HepG2 (cell line): ENCODE measurements at regions not wholly inside any gene's neighbourhood (a gene's known extent, or its start where the extent isn't known, plus 50 kb on each side); places are given as distances from the start of the nearest gene placed in this dataset.

ENCODE experiments used
- ATAC-seq: fragments of 200-7000 bp; cut with Tn5 transposase; 3 replicates; pipeline ENCODE4 v1.9.1; 2020; ENCODE audit warnings: mild to moderate bottlenecking, moderate library complexity
- BruUV-seq: library from RNA; stranded (reverse); fragments of 400-500 nt; replicated peaks from 2 replicates; lab custom pipeline; 2021; lab: Mats Ljungman, UMichigan
- CTCF ChIA-PET: fragments of 300-600 bp; formaldehyde crosslinking; extraction: SDS; loops from one replicate; lab custom pipeline; 2021; ENCODE audit warnings: low total read pairs, inconsistent platforms, low intra/inter-chr PET ratio; lab: Yijun Ruan, JAX
- POLR2A ChIA-PET: fragments of 350-600 bp; sonication (Branson Sonifier 250); formaldehyde crosslinking; loops from one replicate; lab custom pipeline; 2020; ENCODE audit warnings: antibody characterized with exemption, inconsistent platforms; lab: Yijun Ruan, JAX
- DNase-seq: peaks from one replicate; pipeline ENCODE4 v3.0.0-alpha.2; 2015; ENCODE audit warnings: low spot score
- FAIRE-seq: peaks from 3 replicates; lab custom pipeline; 2011; peaks lifted over from hg19 to GRCh38; lab: Jason Lieb, UNC
- H2AFZ ChIP-seq: one replicate; pipeline ENCODE4 v1.6.1; 2011; ENCODE audit warnings: low read length, inconsistent platforms
- H3K27ac ChIP-seq: fragments of 300-600 bp; 3 replicates; pipeline ENCODE4 v1.8.0; 2011; ENCODE audit warnings: mixed run types, mild to moderate bottlenecking, mixed read lengths, low read length, inconsistent platforms; ENCODE audit not compliant: insufficient read depth; ENCODE audit errors: extremely low read length
- H3K27me3 ChIP-seq, 2 experiments: fragments of 200-600 bp in 1 of 2; 2 replicates in 1 of 2; 3 replicates in 1 of 2; pipeline versions ENCODE4 v1.6.0 to v1.8.0; 2011; ENCODE audit warnings: low read length in 2 of 2, mild to moderate bottlenecking in 2 of 2, moderate library complexity in 2 of 2, inconsistent platforms in 1 of 2; ENCODE audit not compliant: insufficient read depth in 2 of 2, control insufficient read depth in 1 of 2
- H3K36me3 ChIP-seq, 2 experiments: fragments of 200-600 bp in 1 of 2; replicated peaks in 1 of 2; 2 replicates in 1 of 2; 3 replicates in 1 of 2; pipeline versions ENCODE4 v1.5.1 to v1.8.0; 2011; ENCODE audit warnings: low read length in 2 of 2, inconsistent platforms in 1 of 2; ENCODE audit not compliant: insufficient read depth in 2 of 2, control insufficient read depth in 1 of 2
- H3K4me1 ChIP-seq: 2 replicates; pipeline ENCODE4 v1.5.1; 2012; ENCODE audit warnings: low read length, inconsistent platforms; ENCODE audit not compliant: insufficient read depth
- H3K4me2 ChIP-seq: 2 replicates; pipeline ENCODE4 v1.6.0; 2011; ENCODE audit warnings: low read depth, low read length, inconsistent platforms
- H3K4me3 ChIP-seq, 3 experiments: fragments of 200-600 bp in 1 of 3; sonication (generic), shearing (Covaris generic) in 1 of 3; replicated peaks in 1 of 3; 2 replicates each; pipeline ENCODE4 v1.5.1; 2011 to 2016; ENCODE audit warnings: low read length in 3 of 3, inconsistent platforms in 2 of 3, low read depth in 2 of 3, mild to moderate bottlenecking in 2 of 3, control low read depth in 1 of 3, mixed read lengths in 1 of 3; ENCODE audit not compliant: insufficient read depth in 1 of 3
- H3K79me2 ChIP-seq: one replicate; pipeline ENCODE4 v1.6.1; 2011; ENCODE audit warnings: low read length, inconsistent platforms; ENCODE audit not compliant: insufficient read depth
- H3K9ac ChIP-seq: 2 replicates; pipeline ENCODE4 v1.6.0; 2011; ENCODE audit warnings: mild to moderate bottlenecking, low read depth, low read length, inconsistent platforms; ENCODE audit not compliant: insufficient read depth
- H3K9me3 ChIP-seq: 2 replicates; pipeline ENCODE4 v1.5.1; 2012; ENCODE audit warnings: mild to moderate bottlenecking, low read length
- H4K20me1 ChIP-seq: 2 replicates; pipeline ENCODE4 v1.6.0; 2011; ENCODE audit warnings: inconsistent platforms, mild to moderate bottlenecking, low read length, moderate library complexity; ENCODE audit not compliant: insufficient read depth
- AGO2 ChIP-seq: fragments of 200-400 bp; formaldehyde crosslinking; optimal IDR thresholded peaks from 2 replicates; pipeline ENCODE3; 2017; ENCODE audit warnings: mild to moderate bottlenecking, low read depth, low read length, moderate library complexity
- BCL6 ChIP-seq: IDR thresholded peaks from 2 replicates; pipeline ENCODE4 v1.6.1; 2016; ENCODE audit warnings: missing genetic modification reagents, missing compliant biosample characterization
- MIXL1 ChIP-seq: IDR thresholded peaks from 2 replicates; pipeline ENCODE4 v1.6.1; 2016
- NONO ChIP-seq, 2 experiments: fragments of 450-650 bp in 1 of 2; sonication (generic) in 1 of 2; formaldehyde crosslinking in 1 of 2; IDR thresholded peaks in 1 of 2; conservative IDR thresholded peaks in 1 of 2; 2 replicates each; pipeline versions ENCODE4 v1.6.1 to v1.8.0; 2017 to 2022; ENCODE audit warnings: mild to moderate bottlenecking in 1 of 2, missing genetic modification reagents in 1 of 2, moderate library complexity in 1 of 2
- PHF5A ChIP-seq: IDR thresholded peaks from one replicate; pipeline ENCODE4 v1.6.1; 2018; ENCODE audit warnings: low read depth, missing genetic modification reagents; ENCODE audit not compliant: unreplicated experiment
- SRF ChIP-seq: IDR thresholded peaks from 2 replicates; pipeline ENCODE4 v1.6.1; 2011; ENCODE audit warnings: mild to moderate bottlenecking, low read depth, low read length, moderate library complexity
- ZFX ChIP-seq: sonication (generic); formaldehyde crosslinking; IDR thresholded peaks from 2 replicates; pipeline ENCODE4 v1.4.0; 2020; ENCODE audit warnings: mild to moderate bottlenecking, low read depth, missing genetic modification reagents, moderate library complexity
- ZNF543 ChIP-seq: sonication (generic); formaldehyde crosslinking; IDR thresholded peaks from 2 replicates; pipeline ENCODE4 v1.4.0; 2020; ENCODE audit warnings: mild to moderate bottlenecking, missing genetic modification reagents
- ZNF562 ChIP-seq: sonication (generic); formaldehyde crosslinking; IDR thresholded peaks from 2 replicates; pipeline ENCODE4 v1.8.0; 2022; ENCODE audit warnings: missing genetic modification reagents, borderline replicate concordance
- WGBS: methylation state at CpG from one replicate; pipeline ENCODE4 v1.1.6; 2017; ENCODE audit warnings: low lambda C conversion rate; 5-methylcytosine and 5-hydroxymethylcytosine counted together
- in situ Hi-C: cut with HindIII; loops from 2 replicates; pipeline ENCODE4 v1.10.0; 2017; ENCODE audit warnings: low pct_unique_long_range_greater_than_20kb; ENCODE audit not compliant: extremely low pct_ligation_motif_present
- intact Hi-C: fragments of 100-400 bp; cut with micrococcal nuclease; formaldehyde crosslinking; loops from one replicate; pipeline ENCODE4 v1.10.0; 2022; ENCODE audit not compliant: unreplicated experiment
- TF ChIP-seq, protein P1 (sequence below): sonication (generic); formaldehyde crosslinking; IDR thresholded peaks from 2 replicates; pipeline ENCODE4 v1.4.0; 2020; ENCODE audit warnings: missing genetic modification reagents, mild to moderate bottlenecking, borderline replicate concordance
- TF ChIP-seq, protein P2 (sequence below), 2 experiments: fragments of 450-650 bp in 1 of 2; sonication (generic) in 1 of 2; formaldehyde crosslinking; IDR thresholded peaks; 2 replicates each; pipeline versions ENCODE4 v1.5.0 to v1.8.0; 2020 to 2022; ENCODE audit warnings: mild to moderate bottlenecking in 1 of 2, missing genetic modification reagents in 1 of 2
- TF ChIP-seq, protein P3 (sequence below): sonication (generic); formaldehyde crosslinking; IDR thresholded peaks from 2 replicates; pipeline ENCODE4 v1.9.0; 2021; ENCODE audit warnings: missing genetic modification reagents, mild to moderate bottlenecking, borderline replicate concordance
- TF ChIP-seq, protein P4 (sequence below): sonication (generic); formaldehyde crosslinking; IDR thresholded peaks from 2 replicates; pipeline ENCODE4 v1.4.0; 2020; ENCODE audit warnings: missing genetic modification reagents, mild to moderate bottlenecking, borderline replicate concordance

DNA sequence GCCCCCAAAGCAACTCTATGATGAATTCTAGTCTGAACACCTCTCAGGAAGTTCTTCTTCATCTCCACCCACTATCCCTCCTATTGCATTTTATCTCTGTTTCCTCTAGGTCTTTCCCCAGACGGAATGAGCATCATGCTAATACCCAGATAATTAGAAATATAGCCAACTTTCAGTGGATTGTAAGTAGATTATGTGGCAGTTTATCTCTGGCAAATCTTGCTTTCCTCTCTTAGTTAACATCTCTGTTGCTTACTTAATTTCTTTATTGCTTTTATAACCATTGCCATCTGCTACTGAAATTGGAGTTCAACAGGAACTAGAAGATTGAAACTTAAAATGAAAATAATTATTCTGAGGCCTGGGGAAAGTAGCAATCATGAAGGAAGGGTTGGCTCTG, 378.6 kb downstream of the RPS6KC1 start (continued):
- TF ChIP-seq, protein P1, sequence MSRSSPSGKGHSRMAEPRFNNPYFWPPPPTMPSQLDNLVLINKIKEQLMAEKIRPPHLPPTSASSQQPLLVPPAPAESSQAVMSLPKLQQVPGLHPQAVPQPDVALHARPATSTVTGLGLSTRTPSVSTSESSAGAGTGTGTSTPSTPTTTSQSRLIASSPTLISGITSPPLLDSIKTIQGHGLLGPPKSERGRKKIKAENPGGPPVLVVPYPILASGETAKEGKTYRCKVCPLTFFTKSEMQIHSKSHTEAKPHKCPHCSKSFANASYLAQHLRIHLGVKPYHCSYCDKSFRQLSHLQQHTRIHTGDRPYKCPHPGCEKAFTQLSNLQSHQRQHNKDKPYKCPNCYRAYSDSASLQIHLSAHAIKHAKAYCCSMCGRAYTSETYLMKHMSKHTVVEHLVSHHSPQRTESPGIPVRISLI, result no peak
- TF ChIP-seq ZNF562 (CRISPR knock-in tag), result no peak
- no peak for TF ChIP-seq SRF

DNA sequence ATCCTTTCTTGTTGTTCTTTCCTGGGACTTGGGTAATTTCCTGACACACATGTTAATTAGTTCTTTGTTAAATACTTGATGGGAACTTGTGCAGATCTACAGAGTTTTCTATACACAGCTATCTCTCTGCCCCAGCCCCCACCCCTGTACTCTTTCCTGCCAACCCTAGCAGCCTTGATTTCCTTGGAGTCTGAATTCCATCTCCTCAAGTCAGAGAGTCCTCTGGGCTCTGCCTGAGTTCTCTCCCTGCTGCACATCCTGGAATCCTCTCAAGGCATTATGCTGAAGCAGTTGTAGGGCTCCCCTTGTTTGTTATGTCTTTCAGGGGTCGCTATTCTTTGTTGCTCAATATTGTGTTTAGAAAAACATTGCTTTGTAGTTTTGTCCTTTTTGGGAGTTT, 384.7 kb downstream of the RPS6KC1 start:
- H3K36me3 ChIP-seq, result no peaks in the 10 kb centered on the region
- CTCF ChIA-PET, result no interaction called here
- H3K9ac ChIP-seq, result no peak overlapping the region
- H3K4me3 ChIP-seq, result no peak overlapping the region
- H3K27ac ChIP-seq, result no peak overlapping the region
- H3K4me2 ChIP-seq, result no peak overlapping the region
- no peak overlapping the region for H2AFZ ChIP-seq
- H4K20me1 ChIP-seq, result no peaks in the 10 kb centered on the region
- FAIRE-seq, result no peak
- H3K4me1 ChIP-seq, result no peaks in the 10 kb centered on the region; the same call in 1 of the 2 replicates
- no peaks in the 10 kb centered on the region for H3K79me2 ChIP-seq
- no peaks in the 10 kb centered on the region for H3K9me3 ChIP-seq
- intact Hi-C loops (no loop called here), in situ Hi-C loops (no loop called here)
- TF ChIP-seq AGO2 (no peak), BCL6 (no peak), ZNF543 (CRISPR knock-in tag) (no peak), NONO (IDR thresholded peaks at IDR 0.05) (no peak), NONO (CRISPR knock-in tag; conservative IDR thresholded peaks at IDR 0.05) (no peak), MIXL1 (CRISPR knock-in tag) (no peak), PHF5A (CRISPR knock-in tag) (no peak), ZFX (CRISPR knock-in tag) (no peak)
- TF ChIP-seq, protein P2, sequence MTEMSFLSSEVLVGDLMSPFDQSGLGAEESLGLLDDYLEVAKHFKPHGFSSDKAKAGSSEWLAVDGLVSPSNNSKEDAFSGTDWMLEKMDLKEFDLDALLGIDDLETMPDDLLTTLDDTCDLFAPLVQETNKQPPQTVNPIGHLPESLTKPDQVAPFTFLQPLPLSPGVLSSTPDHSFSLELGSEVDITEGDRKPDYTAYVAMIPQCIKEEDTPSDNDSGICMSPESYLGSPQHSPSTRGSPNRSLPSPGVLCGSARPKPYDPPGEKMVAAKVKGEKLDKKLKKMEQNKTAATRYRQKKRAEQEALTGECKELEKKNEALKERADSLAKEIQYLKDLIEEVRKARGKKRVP (CRISPR knock-in tag; IDR thresholded peaks at IDR 0.05), result no peak
- TF ChIP-seq, protein P3, sequence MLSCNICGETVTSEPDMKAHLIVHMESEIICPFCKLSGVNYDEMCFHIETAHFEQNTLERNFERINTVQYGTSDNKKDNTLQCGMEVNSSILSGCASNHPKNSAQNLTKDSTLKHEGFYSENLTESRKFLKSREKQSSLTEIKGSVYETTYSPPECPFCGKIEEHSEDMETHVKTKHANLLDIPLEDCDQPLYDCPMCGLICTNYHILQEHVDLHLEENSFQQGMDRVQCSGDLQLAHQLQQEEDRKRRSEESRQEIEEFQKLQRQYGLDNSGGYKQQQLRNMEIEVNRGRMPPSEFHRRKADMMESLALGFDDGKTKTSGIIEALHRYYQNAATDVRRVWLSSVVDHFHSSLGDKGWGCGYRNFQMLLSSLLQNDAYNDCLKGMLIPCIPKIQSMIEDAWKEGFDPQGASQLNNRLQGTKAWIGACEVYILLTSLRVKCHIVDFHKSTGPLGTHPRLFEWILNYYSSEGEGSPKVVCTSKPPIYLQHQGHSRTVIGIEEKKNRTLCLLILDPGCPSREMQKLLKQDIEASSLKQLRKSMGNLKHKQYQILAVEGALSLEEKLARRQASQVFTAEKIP, result no peak
- TF ChIP-seq, protein P4, sequence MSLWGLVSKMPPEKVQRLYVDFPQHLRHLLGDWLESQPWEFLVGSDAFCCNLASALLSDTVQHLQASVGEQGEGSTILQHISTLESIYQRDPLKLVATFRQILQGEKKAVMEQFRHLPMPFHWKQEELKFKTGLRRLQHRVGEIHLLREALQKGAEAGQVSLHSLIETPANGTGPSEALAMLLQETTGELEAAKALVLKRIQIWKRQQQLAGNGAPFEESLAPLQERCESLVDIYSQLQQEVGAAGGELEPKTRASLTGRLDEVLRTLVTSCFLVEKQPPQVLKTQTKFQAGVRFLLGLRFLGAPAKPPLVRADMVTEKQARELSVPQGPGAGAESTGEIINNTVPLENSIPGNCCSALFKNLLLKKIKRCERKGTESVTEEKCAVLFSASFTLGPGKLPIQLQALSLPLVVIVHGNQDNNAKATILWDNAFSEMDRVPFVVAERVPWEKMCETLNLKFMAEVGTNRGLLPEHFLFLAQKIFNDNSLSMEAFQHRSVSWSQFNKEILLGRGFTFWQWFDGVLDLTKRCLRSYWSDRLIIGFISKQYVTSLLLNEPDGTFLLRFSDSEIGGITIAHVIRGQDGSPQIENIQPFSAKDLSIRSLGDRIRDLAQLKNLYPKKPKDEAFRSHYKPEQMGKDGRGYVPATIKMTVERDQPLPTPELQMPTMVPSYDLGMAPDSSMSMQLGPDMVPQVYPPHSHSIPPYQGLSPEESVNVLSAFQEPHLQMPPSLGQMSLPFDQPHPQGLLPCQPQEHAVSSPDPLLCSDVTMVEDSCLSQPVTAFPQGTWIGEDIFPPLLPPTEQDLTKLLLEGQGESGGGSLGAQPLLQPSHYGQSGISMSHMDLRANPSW, result no peak
- POLR2A ChIA-PET, result no interaction called here
- DNase-seq, result no peak
- ATAC-seq, result no peak
- no TSS peak for BruUV-seq
- H3K27me3 ChIP-seq, result no peaks in the 10 kb centered on the region
- WGBS, result 20% methylated on average over 1 of the region's 1 CpG
